HG03558 (cell line): ENCODE measurements at regions not wholly inside any gene's neighbourhood (a gene's known extent, or its start where the extent isn't known, plus 50 kb on each side); places are given as distances from the start of the nearest gene placed in this dataset.
A peak's percentile ranks its signal among the peaks of the same experiment; 100 is the strongest.

ENCODE experiments used
- ATAC-seq: cut with Tn5 transposase; IDR thresholded peaks from one replicate; pipeline ENCODE4 v1.9.1; 2021; ENCODE audit warnings: moderate number of reproducible peaks; ENCODE audit not compliant: unreplicated experiment; ENCODE audit errors: extremely low read depth

DNA sequence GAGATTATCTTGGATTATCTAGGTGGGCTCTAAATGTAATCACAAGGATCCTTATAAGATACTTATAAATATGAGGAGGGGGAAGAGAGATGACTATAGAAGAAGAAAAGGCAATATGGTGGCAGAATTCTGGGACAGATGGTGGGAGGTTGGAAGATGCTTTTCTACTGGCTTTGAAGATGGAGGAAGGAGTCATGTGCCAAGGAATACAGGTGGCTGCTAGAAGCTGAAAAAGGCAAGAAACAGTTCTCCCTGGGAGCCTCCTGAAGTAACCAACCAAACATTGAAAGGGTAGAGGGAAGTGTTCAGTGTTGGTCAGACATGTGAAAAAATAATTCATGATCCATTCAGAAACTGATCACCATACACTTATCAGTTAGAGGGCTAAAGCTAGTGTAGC is 213.3 kb downstream of the WDR11 start:
- ATAC-seq, result no peak

DNA sequence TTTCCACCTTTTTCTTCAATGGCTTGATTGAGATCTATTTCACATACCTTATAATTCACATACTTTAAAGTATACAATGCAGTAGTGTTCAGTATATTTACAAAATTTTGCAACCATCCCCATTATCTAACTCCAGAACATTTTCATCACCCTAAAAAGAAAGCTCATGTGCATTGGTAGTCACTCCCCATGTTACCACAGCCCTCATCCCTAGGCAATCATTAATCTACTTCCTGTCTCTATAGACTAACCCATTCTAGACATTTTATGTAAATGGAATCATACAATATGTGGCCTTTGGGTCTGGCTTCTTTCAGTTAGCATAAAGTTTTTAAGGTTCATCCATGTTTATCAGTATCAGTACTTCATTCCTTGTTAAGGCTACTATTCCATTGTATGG is 214.2 kb downstream of the WDR11 start:
- ATAC-seq, result no peak

DNA sequence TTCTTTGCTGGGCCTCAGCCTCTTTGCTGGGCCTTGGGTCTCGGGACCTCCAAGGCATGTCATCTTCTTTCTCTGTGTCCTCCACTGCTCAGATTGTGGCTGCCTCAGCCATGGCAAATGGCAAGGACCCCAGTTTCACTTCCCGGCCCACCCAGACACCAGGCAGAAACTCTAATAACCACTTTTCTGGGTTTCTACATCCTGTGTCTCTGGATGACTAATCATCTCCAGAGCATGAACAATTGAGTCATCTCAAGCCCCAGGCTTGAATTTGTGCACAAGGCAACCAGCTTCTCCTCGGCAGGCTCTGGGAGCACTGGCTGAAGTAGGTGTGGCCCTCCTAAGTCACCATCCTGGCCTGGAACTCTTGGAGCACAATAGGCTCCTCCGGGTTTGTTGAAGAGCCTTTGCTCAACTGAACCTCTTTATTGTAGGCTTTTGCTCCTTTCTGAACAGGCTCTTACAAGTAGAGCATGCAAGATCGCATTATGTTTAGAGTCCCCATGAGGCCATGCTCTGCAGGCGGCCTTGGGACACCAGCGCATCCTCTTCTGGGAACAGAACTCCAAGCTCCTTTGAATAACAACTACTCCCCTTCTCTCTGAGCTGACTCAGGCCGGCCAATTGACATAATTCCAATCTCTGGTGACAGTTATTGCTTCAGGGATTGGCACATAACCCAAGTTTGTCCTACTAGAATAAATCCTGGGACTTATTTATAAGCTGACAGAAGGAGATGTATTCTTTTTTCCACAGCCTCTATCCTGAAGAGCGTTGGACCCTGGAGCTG is 218.1 kb downstream of the WDR11 start:
- ATAC-seq, result peak; percentile 77

DNA sequence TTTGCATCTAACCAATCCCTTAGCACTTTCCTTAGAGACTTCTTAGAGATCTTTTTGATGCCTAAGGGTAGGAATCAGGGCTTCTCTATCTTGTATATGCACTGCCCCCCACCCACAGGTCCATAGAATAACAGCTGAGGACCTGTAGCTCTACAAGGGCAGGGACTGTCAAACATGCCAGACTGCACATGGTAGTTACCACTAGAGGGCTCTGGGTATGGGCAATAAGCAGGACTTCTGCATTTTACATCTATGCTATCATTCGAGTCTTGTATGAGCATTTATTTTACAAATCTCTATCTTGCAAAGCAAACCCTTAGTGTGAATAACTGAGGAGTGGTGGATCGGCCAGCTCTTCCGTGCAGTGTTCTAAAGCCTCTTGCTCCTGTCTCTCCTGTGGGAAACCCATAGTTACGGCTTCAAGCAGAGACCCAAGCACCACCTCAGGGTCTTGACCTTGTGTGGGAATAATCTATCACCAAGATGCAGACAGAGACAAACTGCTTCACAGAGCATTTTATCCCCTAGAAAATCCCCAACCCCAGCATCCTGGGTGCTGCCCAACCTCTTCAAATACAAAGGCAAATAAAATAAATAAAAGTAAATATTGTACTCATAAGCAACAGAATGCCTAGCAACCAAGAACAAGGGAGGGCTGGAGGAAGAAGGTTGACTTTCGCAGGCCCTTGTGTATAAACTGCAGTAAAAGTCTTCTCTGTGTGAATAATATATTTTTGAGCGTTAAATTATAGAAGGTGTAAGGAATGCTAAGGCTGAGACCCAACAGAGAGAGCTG is 219.3 kb downstream of the WDR11 start:
- no peak for ATAC-seq

DNA sequence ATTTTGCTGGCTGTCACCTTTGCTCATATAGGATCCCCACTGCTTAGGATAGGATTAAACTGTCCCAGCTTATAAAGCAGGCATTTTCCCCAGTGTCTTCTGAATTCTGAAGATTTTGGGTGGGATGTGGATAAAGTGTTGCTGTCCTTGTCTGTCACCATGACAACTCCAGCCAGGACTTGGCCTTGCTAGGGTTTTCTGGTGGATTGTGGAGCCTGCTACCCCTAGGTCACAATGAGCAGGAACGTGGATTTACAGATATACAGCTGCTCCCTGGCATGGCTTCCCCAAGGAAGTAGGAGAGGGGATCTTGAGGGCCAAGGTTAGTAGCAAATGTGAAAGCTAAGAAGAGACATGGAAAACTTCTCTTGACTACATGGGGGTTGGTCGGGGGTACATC is 220.7 kb downstream of the WDR11 start:
- ATAC-seq, result no peak

DNA sequence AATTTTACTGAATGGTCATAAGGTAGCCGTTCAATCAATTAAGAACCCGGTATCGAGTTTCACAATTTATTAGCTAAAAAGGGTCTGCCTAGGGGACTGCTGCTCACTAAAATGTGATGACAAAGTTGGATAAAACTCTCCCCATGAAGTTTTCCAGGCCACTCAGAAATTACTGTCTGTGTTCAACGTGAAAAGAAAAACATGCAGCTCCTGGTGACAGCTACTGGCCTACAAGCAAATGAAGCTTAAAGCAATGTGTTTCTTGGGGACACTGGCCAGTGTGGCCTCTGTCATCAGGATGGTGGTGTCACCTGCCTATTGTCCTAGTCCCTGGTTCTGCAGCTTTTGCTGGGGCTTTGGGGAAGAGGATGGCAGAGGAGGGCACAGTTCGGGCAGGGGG is 222.6 kb downstream of the WDR11 start:
- ATAC-seq, result no peak

DNA sequence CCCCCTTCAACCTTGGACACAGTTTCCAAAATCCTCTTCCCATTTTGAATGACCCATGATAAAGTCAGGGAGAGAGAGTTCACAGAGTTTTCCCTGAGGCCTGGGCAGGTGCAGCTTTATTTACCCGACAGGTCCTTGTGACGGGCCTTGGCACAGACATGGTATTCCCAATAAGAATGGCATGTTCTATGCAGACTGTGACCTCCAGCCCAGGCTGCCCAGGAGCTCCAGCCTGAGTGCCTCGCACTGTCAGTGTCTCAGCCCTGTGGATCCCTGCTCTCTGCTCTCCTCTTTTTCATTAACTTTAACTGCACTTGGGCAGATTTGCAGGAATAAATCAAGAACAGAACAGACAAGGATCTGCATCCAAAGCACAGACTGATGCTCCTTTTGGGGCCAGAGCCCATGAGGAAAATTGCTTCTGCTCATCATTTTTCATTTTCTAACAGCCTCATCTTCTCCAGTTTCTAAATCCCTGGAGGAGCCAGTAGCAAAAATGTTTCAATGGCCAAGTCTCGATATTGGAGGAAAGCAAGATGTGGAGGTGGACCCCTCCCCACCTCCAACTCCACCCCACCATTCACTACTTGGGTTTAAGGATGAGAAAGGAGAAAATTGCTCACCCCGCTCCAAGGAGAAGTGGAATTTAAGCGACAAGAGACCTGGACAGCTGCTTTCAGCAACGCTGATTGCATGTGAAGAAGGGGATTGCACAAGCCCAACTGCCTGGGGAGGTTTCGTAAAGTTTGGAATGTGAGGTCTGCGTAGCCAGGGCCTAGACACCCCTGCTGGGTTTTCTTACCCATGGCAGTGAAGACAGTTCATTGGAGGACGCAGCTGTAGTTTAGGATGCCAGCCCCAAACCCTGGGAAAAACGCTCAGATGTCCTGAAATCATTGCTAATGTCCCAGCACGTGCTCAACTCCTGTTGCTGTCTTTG is 225.9 kb downstream of the WDR11 start:
- no peak for ATAC-seq

DNA sequence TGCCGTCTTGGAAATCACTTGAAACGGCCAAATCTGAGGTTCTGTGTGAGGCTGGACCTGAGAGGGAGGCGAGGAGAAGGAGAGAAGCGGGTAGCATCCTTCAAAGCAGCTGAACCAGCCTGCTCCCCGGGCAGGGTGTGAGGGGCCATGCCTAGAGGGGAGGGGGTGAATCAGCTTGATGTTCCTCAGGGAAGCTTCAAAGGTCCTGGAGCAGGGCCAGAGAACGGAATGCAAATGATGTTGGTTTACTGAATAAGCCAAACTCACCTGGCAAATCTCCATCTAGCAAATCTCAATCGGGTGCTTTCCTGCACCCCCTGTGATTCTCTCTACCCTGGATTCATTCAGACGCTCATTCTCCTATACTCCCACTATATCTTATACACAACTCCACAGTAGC is 226.9 kb downstream of the WDR11 start:
- ATAC-seq, result no peak

DNA sequence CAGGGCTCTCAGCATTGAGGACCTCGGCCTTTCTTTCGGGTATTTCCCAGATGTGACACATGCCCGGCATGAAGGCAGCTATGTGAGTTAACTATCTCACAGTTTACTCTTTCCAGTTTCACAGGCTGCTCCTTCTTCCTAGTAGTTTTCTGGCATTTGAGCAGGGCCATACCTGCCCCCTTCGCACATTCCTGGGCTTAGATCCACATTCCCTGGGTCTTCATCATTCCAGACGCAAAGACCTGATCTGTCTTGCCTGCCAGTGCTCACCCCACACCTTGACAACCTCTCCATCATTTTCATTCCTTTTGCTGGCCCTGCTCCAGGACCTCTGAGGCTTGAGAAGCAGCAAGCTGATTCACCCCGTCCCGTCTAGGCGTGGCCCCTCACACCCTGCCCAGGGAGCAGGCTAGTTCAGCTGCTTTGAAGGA is 227.5 kb downstream of the WDR11 start:
- no peak for ATAC-seq

DNA sequence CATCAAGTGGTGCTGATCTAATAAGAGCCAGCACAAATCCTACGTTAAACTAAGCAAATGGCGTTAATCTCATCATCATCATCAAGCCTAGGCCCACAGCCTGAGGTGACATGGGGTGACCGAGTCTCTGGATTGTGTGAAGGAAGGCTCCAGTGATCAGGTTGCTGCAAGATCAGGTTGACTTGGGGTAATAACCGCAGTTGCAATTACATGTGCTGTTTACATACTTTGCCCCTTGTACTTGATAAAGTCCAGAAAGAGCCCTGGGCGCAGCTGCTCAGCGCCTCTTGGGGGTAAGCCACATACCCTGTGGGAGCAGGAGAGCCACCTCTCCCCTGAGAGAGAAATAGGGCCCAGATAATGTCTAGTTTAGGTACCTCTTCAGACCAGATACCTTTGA is 228.1 kb downstream of the WDR11 start:
- no peak for ATAC-seq

DNA sequence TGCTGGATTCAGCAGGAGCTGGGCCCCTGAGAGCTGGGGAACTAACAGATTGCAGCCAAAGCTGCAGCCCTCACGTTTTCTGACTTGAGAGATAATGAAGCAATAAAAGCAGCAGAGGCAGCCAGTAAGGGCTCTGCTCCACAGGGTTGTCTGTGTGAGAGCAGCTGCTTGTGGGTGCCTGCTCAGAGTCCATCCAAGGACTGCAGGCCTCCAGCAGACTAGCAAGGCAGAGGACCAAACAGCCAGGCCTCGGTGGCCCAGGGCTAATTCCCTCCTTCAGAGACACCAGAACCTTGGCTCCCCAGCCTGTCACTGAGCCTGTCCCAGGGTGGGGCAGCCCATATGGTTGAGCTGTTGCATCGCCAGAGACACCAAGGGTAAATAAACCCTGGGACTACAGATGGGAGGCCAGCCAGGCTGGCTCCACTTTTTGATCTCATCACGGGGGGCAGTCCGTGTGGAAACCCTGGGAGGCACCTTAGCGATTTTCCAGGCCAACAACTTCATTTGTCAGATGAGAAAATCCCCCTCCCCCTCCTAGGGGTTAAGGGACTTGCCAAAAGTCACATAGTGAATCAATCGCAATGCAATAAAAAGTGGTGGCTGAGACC is 229.2 kb downstream of the WDR11 start:
- no peak for ATAC-seq

DNA sequence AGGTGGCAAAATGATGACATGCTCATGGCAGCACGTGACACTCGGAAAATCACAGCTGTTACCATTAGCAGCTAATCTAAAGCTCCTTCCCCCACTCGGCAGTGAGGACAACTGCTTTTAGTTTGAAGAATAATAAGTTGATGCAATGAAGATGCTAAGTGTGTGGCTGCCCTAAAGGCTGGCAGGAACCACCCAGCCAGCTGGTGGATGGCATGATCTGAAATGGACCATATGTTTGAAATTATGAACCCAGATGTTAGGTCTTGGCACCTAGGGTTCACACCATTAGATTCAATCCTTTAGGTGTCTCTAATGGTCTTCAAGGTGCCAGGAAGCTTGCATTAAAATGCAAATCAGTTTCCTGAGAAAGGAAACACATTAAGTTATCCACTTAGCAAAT is 230.1 kb downstream of the WDR11 start:
- no peak for ATAC-seq

DNA sequence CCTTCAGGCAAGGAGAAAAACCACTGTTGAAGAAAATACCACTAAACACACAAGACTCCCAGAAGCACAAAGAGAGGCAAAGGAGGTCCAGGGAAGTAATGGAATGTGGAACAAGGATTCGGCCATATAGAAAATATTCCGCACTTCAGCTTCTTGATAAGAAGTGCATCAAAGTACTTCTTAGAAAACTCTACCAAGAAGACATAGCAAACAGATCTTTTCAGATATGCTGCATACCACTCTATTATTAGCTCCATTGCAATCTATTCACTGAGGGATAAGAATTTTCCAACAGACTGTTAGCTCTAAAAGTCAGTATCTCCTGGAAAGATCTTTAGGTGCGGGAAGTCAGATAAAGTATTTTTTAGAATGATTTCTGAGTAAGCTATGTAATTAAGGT is 231.8 kb downstream of the WDR11 start:
- ATAC-seq, result no peak

DNA sequence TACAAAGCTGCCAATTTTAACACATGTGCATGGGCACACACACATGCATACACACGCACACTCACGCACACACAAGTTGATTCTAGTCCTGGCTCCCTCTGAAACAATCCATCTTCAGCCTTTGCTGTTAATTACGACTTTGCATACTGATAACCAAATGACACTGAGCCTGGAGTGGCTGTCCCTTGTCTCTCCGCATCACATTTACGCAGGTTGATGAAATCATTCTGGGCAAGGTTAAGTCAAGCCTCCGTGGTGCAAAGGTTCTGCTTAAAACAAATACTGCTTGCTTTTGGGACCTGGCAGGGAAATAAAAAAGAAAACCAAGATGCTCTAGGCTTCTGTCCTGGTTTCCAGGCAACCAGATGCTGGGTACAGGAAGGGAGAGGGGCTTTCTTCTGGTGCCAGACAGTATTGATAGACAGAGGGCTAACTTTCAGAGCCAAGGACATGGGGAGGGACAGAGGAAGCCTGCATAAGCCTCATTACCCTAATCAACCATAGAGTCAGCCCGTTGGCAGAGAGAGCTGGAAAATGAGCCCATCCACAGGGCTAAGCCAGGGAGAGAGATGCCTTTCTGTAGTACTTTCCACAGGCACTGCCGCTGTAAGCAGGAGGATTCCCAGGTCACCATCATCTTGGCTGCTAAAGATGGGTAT is 233.0 kb downstream of the WDR11 start:
- no peak for ATAC-seq

DNA sequence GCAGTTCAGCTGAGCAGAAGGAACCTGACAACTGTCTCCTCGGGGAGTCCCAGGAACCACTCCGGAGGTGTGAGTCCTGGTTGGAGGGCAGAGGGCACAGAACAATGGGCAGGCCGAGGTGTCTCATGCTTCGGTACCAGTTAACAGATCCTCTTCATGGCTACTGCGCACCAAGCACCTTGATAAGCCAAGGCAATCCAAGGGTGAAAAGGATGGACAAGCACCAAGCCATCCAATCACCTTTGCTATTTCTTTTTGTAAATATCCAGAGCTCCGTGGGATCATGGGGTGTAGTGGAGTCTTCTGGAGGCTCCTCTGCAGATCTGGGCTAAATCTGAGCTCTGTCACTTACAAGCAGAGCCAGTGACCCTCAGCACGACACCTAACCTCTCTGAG is 233.5 kb downstream of the WDR11 start:
- no peak for ATAC-seq

DNA sequence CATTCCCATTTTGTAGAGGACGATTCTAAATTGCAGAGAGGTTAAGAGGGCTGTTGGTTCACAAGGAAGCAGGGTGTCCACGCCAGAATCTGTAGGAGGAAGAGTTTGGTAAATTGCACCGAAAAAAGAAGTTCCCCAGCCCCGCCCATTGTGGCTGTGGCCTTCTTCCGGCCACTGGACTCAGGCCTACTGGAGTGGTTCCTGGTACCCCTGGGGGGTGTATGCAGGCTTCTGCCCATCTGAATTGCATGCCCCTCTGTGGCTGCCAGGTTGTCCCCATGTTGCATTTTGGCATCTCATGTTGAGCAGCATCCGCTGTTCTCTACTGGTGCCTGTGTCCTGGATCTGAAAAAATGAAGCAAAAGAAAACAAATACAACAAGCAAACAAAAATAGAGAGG is 234.2 kb downstream of the WDR11 start:
- no peak for ATAC-seq

DNA sequence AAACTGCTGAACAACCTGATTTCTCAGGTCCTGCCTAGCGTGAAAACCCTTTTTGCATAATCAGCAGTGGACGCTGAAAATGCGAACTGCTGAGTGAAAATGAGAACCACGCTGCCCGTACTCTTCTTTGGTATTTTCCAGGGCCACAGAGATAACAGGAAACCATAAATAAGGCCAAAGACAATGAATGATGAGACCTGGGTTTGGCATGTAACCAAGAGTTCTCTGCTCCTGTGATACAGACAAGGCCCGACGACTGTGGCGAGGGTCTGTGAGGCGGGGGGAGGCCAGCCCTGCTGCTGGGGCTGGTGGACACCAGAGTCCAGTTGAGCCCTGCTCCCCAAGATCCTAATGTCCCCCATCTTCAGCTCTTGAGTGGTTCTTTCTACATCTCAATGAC is 236.0 kb downstream of the WDR11 start:
- ATAC-seq, result no peak

DNA sequence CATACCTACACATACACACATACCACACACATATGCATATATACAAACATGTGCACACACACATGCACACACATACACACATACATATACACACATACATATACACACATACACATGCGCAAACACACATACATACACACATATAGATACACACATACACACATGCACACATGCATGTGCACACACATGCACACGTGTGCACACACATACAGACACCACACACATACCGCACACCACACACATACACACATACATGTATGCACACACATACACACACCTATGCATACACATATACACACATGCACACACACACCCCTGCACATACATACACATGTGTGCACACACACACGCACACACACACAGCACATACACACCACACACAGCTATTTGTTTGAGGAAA is 236.5 kb downstream of the WDR11 start:
- ATAC-seq, result no peak

DNA sequence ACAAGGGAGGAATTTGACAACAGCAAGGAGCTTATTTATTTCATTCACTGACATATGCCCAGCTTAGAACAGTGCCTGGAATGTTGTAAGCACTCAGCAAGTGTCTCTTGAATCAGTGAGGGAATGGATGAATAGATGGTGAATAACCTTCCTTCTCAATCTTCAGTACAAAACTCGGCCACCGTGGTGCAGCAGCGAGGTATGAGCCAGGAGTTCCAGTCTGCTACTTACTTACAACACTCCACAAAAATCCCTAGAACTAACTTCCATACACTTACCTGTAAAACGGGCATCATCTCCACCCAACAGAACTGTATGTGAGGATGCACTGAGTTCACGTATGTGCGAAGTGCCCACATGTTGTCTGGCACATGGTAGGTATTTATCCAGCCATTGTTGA is 237.4 kb downstream of the WDR11 start:
- no peak for ATAC-seq

DNA sequence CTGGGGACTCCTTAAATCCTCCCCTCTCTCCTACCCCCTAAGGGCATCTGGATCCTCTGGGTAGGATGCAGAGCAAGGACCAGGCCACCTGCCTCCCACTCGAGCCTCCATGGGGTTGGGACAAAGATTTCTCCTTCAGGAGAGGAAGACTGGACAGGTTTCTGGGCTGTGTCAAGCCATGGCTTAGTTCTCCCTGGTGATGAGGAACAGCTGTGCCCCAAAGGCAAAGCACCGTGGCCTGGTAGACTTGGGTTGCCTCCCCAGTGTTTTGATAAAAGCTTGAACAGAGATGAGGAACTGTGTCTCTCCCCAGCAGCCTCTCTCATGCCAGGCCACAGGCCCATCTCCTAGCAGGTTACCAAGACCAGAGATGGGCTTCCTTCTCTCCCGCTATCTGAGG is 238.3 kb downstream of the WDR11 start:
- no peak for ATAC-seq
